Upper lobe of right lung (tissue), 1 donor: ENCODE measurements at regions not wholly inside any gene's neighbourhood (a gene's known extent, or its start where the extent isn't known, plus 50 kb on each side); places are given as distances from the start of the nearest gene placed in this dataset.

Experiments used
- ATAC-seq: fragments of 200-7000 bp; cut with Tn5 transposase; one replicate; pipeline ENCODE4 v1.9.1; 2020; ENCODE audit warnings: mild to moderate bottlenecking, moderate library complexity
- DNase-seq: peaks from one replicate; pipeline ENCODE4 v3.0.0-alpha.2; 2020
- H3K27ac ChIP-seq: fragments of 200-600 bp; one replicate; pipeline ENCODE4 v1.8.0; 2022
- H3K27me3 ChIP-seq: fragments of 200-600 bp; one replicate; pipeline ENCODE4 v1.8.0; 2022; ENCODE audit warnings: mild to moderate bottlenecking
- H3K36me3 ChIP-seq: fragments of 200-600 bp; one replicate; pipeline ENCODE4 v1.8.0; 2022
- H3K4me1 ChIP-seq: fragments of 200-600 bp; one replicate; pipeline ENCODE4 v1.8.0; 2022
- H3K4me3 ChIP-seq: fragments of 200-600 bp; one replicate; pipeline ENCODE4 v1.8.0; 2022; ENCODE audit warnings: mild to moderate bottlenecking
- H3K9me3 ChIP-seq: fragments of 200-600 bp; one replicate; pipeline ENCODE4 v1.8.0; 2022
- intact Hi-C: fragments of 100-400 bp; cut with DNase I; formaldehyde crosslinking; loops from one replicate; pipeline ENCODE4 v1.11.0; 2022
- TF ChIP-seq, protein P1 (sequence below): fragments of 200-600 bp; IDR thresholded peaks from one replicate; pipeline ENCODE4 v1.8.0; 2022; ENCODE audit warnings: antibody characterized with exemption
- donor health status: DM: no; HTN: yes; CAD: no; lungs with severe emphysema.

DNA sequence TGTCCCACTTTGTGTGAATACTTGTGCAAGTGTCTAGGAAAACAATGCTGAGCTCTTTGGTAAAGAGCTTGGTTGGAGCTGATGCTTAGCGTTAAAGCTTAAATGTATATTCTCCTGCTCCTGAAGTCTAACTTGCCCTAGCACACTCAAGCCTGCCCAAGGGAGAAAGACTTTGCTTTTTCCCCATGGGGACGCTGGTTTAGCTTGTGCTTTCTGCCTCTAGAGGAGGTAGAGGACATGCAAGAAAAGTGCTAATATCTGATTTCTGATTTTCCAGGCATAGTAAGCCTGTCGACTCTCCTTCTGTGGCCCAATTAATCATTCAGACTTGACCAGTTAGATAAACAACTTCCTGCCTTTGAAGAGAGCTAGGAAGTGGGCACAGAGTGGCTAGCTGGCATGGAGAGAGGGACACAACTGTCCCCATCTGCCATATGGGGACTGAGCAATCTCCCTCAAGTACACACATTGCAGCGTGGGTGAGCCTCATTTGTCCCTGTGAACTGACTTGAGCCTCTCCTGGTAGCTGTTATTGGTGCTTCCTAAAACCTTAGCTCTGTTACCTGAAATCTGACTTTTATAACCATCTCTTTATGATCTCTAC lies 348.4 kb downstream of the BRINP1 start:
- ATAC-seq (no peak), DNase-seq (no peak)
- TF ChIP-seq, protein P1, sequence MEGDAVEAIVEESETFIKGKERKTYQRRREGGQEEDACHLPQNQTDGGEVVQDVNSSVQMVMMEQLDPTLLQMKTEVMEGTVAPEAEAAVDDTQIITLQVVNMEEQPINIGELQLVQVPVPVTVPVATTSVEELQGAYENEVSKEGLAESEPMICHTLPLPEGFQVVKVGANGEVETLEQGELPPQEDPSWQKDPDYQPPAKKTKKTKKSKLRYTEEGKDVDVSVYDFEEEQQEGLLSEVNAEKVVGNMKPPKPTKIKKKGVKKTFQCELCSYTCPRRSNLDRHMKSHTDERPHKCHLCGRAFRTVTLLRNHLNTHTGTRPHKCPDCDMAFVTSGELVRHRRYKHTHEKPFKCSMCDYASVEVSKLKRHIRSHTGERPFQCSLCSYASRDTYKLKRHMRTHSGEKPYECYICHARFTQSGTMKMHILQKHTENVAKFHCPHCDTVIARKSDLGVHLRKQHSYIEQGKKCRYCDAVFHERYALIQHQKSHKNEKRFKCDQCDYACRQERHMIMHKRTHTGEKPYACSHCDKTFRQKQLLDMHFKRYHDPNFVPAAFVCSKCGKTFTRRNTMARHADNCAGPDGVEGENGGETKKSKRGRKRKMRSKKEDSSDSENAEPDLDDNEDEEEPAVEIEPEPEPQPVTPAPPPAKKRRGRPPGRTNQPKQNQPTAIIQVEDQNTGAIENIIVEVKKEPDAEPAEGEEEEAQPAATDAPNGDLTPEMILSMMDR: no peak
- H3K4me3 ChIP-seq: no peak overlapping the region
- no peak overlapping the region for H3K27ac ChIP-seq
- intact Hi-C loops: no loop called here
- H3K27me3 ChIP-seq: no peaks in the 10 kb centered on the region
- H3K9me3 ChIP-seq: no peaks in the 10 kb centered on the region
- no peaks in the 10 kb centered on the region for H3K36me3 ChIP-seq
- peaks cover 7% of the 10 kb centered on the region for H3K4me1 ChIP-seq

DNA sequence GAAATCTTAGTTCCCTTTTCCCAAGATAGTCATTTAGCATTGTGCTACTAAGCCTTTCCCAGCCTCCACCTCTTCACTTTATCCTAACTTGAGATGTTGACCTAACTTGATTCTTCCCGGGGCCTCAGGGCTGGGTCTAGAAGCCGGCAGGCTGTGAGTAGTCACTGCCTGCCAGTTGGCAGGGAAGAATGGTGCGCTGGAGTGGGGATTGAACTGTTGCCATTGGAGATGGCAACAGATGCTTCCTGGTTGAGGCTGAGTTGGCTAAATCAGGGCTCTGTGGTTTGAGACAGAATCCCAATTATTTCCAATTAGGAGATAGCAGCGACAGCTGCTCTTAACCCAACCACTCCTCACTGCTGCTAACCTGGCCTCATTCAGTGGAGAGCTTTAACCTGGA lies 343.1 kb downstream of the BRINP1 start:
- no peak for DNase-seq
- Histone ChIP-seq H3K4me3 (no peak overlapping the region), H3K27me3 (no peaks in the 10 kb centered on the region), H3K9me3 (no peaks in the 10 kb centered on the region), H3K4me1 (peaks cover 10% of the 10 kb centered on the region), H3K27ac (peak overlapping the region; percentile 59), H3K36me3 (no peaks in the 10 kb centered on the region)
- intact Hi-C loops: no loop called here
- TF ChIP-seq, protein P1: no peak
- peak; percentile 56 for ATAC-seq

DNA sequence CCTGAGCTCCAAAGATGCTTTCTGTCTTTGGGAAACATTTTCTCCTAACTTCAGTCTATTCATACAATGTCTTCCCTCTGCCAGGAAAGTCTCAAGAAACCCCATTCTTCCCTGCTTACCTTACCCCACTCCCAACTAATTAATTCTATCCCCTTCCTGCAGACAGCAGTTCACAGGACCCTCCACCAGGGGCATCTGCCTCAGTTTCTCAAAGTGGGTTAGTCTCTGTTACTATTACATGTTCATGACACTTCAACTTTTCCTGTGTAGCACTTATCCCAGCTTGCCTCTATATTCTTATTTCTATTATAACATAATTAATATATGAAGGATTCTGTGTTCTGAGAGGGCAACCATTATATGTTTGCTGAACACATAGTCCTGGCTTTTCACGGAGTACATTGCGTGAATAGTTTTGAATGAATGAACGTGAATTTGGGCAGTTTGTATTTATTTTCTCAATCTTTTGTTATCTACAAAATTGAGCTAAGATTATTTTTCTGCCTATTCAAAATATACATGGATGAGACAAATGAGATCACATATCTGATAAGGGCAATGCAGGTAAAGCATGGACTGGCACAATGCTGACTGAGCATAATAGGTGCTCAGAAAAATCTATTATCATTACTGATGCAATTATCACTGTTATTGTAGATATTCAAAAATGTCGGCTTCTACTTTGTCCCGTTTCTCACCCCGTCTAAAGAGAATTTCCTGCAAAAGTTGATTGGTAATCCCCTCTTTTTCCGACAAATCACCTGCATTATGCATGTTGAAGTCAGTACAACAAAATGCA lies 341.1 kb downstream of the BRINP1 start:
- no peak for ATAC-seq
- Histone ChIP-seq H3K9me3 (no peaks in the 10 kb centered on the region), H3K27ac (peak overlapping the region; percentile 59), H3K4me1 (peaks cover 10% of the 10 kb centered on the region), H3K4me3 (no peak overlapping the region), H3K36me3 (no peaks in the 10 kb centered on the region), H3K27me3 (no peaks in the 10 kb centered on the region)
- DNase-seq: no peak
- intact Hi-C loops: no loop called here
- TF ChIP-seq, protein P1: peak; percentile 15

DNA sequence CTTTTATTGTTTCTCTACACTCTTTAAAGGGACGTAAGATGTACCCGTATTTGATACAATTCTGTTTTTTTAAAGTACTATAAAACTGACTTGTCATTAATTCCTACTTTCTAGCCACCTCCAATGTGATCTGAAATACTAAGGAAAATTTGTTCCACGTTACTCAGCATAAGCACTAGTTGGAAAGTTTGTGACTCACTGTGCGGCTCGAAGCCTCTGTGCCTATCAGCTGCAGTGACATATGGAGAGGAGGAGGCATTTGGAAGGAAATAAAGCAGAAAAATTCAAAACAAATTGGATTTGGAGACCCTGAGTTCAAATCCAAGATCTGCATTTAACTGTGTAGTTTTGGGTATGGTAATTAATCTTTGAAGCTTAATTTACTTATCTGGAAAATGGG lies 339.3 kb downstream of the BRINP1 start:
- no peak for ATAC-seq

DNA sequence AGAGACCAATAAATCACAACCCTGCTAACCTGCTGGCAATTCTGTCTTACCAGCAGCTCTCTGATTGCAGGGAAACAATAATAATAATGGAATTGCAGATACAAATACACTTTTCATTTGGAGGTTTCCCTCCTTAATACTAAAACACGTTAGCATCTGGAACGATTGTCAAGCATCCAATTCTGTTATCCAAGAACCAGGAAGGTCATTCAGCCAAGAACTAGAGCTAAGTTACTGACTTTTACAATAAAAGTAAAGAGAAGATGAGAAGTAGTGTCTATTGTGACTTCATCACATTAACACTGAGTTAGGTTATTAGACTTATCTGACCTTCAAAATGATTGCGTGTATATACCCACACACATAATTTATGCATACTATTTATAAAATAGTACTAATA lies 335.6 kb downstream of the BRINP1 start:
- ATAC-seq (no peak), DNase-seq (no peak)
- no peak overlapping the region for H3K27ac ChIP-seq
- H3K36me3 ChIP-seq: no peaks in the 10 kb centered on the region
- no peak overlapping the region for H3K4me3 ChIP-seq
- intact Hi-C loops: no loop called here
- H3K9me3 ChIP-seq: no peaks in the 10 kb centered on the region
- TF ChIP-seq, protein P1: no peak
- no peaks in the 10 kb centered on the region for H3K27me3 ChIP-seq
- no peaks in the 10 kb centered on the region for H3K4me1 ChIP-seq

More for the DNA sequence above, 339.3 kb downstream of the BRINP1 start:
- Histone ChIP-seq H3K27me3 (no peaks in the 10 kb centered on the region), H3K27ac (no peak overlapping the region), H3K4me3 (no peak overlapping the region), H3K4me1 (peaks cover 10% of the 10 kb centered on the region), H3K36me3 (no peaks in the 10 kb centered on the region), H3K9me3 (no peaks in the 10 kb centered on the region)
- intact Hi-C loops: no loop called here
- no peak for DNase-seq
- TF ChIP-seq, protein P1: no peak
